ENCODE measurements at regions not wholly inside any gene's neighbourhood (a gene's known extent, or its start where the extent isn't known, plus 50 kb on each side); places are given as distances from the start of the nearest gene placed in this dataset.

DNA sequence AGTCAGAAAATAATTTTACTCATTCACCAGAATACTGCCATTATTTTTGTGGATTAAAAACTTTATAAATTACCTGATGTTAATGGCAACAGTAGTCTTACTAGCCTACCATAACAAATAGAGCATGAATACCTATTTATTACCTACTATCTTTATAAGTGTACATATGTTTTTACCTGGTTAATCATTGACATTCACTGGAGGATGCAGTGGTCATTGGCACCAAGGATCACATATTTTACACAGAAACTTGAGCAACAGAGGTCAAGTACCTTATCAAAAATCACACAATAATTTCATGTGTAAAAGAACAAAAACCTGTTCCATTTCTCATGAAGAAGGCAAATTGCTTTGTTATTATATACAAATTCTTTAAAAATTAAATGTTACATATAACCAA is 1284.9 kb upstream of the NCAM2 start:
- no peaks in the 10 kb centered on the region for H3K36me3 ChIP-seq
- DNase-seq (no peak), ATAC-seq (ENCODE audit: low FRiP score in 2 of 2) (no peak)
- TF ChIP-seq POLR2AphosphoS5 (IDR thresholded peaks at IDR 0.05) (no peak), POLR2A (IDR thresholded peaks at IDR 0.05) (no peak), EP300 (IDR thresholded peaks at IDR 0.05) (no peak)
- TF ChIP-seq, protein P1, sequence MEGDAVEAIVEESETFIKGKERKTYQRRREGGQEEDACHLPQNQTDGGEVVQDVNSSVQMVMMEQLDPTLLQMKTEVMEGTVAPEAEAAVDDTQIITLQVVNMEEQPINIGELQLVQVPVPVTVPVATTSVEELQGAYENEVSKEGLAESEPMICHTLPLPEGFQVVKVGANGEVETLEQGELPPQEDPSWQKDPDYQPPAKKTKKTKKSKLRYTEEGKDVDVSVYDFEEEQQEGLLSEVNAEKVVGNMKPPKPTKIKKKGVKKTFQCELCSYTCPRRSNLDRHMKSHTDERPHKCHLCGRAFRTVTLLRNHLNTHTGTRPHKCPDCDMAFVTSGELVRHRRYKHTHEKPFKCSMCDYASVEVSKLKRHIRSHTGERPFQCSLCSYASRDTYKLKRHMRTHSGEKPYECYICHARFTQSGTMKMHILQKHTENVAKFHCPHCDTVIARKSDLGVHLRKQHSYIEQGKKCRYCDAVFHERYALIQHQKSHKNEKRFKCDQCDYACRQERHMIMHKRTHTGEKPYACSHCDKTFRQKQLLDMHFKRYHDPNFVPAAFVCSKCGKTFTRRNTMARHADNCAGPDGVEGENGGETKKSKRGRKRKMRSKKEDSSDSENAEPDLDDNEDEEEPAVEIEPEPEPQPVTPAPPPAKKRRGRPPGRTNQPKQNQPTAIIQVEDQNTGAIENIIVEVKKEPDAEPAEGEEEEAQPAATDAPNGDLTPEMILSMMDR (IDR thresholded peaks at IDR 0.05), result no peak
- no peaks in the 10 kb centered on the region for H3K27me3 ChIP-seq
- H3K27ac ChIP-seq, result no peak overlapping the region
- H3K4me1 ChIP-seq, result no peaks in the 10 kb centered on the region
- H3K4me3 ChIP-seq, result no peak overlapping the region
- no peaks in the 10 kb centered on the region for H3K9me3 ChIP-seq

DNA sequence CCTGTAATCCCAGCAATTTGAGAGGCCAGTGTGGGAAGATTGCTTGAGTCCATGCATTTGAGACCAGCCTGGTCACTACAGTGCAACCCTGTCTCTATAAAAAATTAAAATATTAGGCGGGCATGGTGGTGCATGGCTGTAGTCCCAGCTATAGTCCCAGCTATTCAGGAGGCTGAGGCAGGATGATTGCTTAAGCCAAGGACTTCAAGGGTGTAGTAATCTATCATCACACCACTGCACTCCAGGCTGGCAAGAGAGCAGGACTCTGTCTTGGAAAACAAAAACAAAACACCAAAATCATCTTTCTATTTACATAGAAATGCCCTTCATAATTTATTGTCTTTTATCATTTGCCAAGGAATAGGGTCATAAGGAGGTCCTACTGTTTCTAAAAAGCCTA is 1274.1 kb upstream of the NCAM2 start:
- no peak for TF ChIP-seq POLR2A (IDR thresholded peaks at IDR 0.05)
- no peak for TF ChIP-seq POLR2AphosphoS5 (IDR thresholded peaks at IDR 0.05)
- TF ChIP-seq, protein P1 (IDR thresholded peaks at IDR 0.05), result no peak
- no peak for TF ChIP-seq EP300 (IDR thresholded peaks at IDR 0.05)
- WGBS, 2 donors, result 89 to 93% methylated on average over 1 of the region's 1 CpG
- H3K36me3 ChIP-seq, result no peaks in the 10 kb centered on the region
- no peaks in the 10 kb centered on the region for H3K9me3 ChIP-seq
- DNase-seq (no peak), ATAC-seq (ENCODE audit: low FRiP score in 2 of 2) (no peak)
- no peak overlapping the region for H3K27ac ChIP-seq
- H3K4me1 ChIP-seq, result no peaks in the 10 kb centered on the region
- H3K4me3 ChIP-seq, result no peak overlapping the region
- H3K27me3 ChIP-seq, result no peaks in the 10 kb centered on the region

DNA sequence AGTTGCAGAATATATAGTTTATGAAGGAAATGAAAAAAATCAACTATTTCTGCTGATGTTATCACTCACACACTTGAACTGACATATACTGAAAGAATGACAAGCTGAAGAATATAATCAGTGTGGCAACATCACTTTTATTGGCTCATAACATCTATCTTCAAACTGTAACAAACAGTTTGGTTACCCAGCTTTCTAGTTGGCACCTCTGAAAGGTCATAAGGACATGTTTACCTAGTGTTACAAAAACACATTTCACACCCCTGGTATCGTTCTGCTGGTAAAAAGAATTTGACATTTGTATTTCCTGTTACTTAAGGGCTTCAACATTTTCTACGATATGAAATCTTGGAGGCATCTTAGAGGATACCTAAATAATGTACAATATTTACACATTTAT is 1267.0 kb upstream of the NCAM2 start:
- Histone ChIP-seq H3K9me3 (no peaks in the 10 kb centered on the region), H3K36me3 (no peaks in the 10 kb centered on the region), H3K27ac (no peak overlapping the region), H3K4me3 (no peak overlapping the region), H3K27me3 (no peaks in the 10 kb centered on the region), H3K4me1 (no peaks in the 10 kb centered on the region)
- 9 to 14% methylated on average over 2 of the region's 2 CpGs for WGBS, 2 donors
- TF ChIP-seq, protein P1 (IDR thresholded peaks at IDR 0.05), result no peak
- no peak for TF ChIP-seq EP300 (IDR thresholded peaks at IDR 0.05)
- no peak for TF ChIP-seq POLR2A (IDR thresholded peaks at IDR 0.05)
- TF ChIP-seq POLR2AphosphoS5 (IDR thresholded peaks at IDR 0.05), result no peak
- ATAC-seq (ENCODE audit: low FRiP score in 2 of 2) (no peak), DNase-seq (no peak)

DNA sequence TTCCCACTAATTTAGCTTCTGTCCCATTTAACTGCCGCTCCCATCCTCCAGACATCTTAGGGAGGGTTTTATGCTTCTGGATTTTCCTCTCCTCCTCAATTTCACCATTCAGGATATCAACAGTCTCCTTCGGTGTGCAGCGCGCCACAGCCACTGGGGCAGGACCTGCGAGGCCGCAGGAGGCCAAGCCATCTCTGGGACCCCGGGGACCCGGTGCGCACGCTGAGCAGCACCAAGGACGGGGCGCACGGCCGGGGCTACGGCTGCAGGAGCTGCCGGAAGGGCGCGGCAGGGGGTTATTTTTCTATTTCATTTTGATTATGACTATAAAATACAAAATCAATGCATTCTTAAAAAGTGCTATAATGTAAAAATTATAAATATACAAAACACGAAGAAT is 1238.4 kb upstream of the NCAM2 start:
- H3K27ac ChIP-seq, result no peak overlapping the region
- H3K36me3 ChIP-seq, result no peaks in the 10 kb centered on the region
- TF ChIP-seq, protein P1 (IDR thresholded peaks at IDR 0.05), result no peak
- TF ChIP-seq POLR2A (IDR thresholded peaks at IDR 0.05), result no peak
- no peak for TF ChIP-seq EP300 (IDR thresholded peaks at IDR 0.05)
- TF ChIP-seq POLR2AphosphoS5 (IDR thresholded peaks at IDR 0.05), result no peak
- ATAC-seq (ENCODE audit: low FRiP score in 2 of 2) (no peak), DNase-seq (peak in 1 of 2 donors; percentile 65)
- no peaks in the 10 kb centered on the region for H3K4me1 ChIP-seq
- no peak overlapping the region for H3K4me3 ChIP-seq
- WGBS, 2 donors, result 96% methylated on average over 19 of the region's 19 CpGs
- no peaks in the 10 kb centered on the region for H3K9me3 ChIP-seq
- no peaks in the 10 kb centered on the region for H3K27me3 ChIP-seq

DNA sequence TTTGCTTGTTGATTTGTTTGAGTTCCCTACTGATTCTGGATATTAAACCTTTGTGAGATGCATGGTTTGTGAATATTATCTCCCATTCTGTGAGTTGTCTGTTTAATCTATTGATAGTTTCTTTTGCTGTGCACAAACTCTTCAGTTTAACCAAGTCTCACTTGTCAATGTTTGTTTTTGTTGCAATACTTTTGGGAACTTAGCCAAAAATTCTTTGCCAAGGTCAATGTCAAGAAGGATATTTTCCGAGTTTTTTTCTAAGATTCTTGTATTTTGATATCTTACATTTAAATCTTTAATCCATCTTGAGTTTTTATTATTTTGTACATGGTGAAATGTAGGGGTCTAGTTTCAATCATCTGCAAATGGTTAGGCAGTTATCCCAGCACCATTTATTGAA is 1230.7 kb upstream of the NCAM2 start:
- Histone ChIP-seq H3K4me3 (no peak overlapping the region), H3K9me3 (no peaks in the 10 kb centered on the region), H3K36me3 (no peaks in the 10 kb centered on the region), H3K27me3 (no peaks in the 10 kb centered on the region), H3K4me1 (no peaks in the 10 kb centered on the region), H3K27ac (no peak overlapping the region)
- no peak for DNase-seq
- 27 to 32% methylated on average over 1 of the region's 1 CpG for WGBS, 2 donors
- ATAC-seq (ENCODE audit: low FRiP score in 2 of 2), result no peak
- TF ChIP-seq, protein P1 (IDR thresholded peaks at IDR 0.05), result no peak
- TF ChIP-seq POLR2AphosphoS5 (IDR thresholded peaks at IDR 0.05), result no peak
